HCT116 (cell line): ENCODE measurements at regions not wholly inside any gene's neighbourhood (a gene's known extent, or its start where the extent isn't known, plus 50 kb on each side); places are given as distances from the start of the nearest gene placed in this dataset.

Experiments
- ATAC-seq: fragments of 200-7000 bp; cut with Tn5 transposase; 2 replicates; pipeline ENCODE4 v1.9.1; 2020; ENCODE audit warnings: mild to moderate bottlenecking, moderate library complexity
- BruUV-seq: library from RNA; stranded (reverse); fragments of 400-500 nt; replicated peaks from 2 replicates; lab custom pipeline; 2021; lab: Mats Ljungman, UMichigan
- CTCF ChIA-PET: fragments of 300-600 bp; sonication (Branson Sonifier 250); formaldehyde crosslinking; loops from one replicate; lab custom pipeline; 2021; ENCODE audit warnings: antibody characterized with exemption; lab: Charles Lee
- POLR2A ChIA-PET: fragments of 300-600, 350-600 bp; sonication (Branson Sonifier 250); formaldehyde crosslinking; loops from one replicate; lab custom pipeline; 2021; ENCODE audit warnings: antibody characterized with exemption; lab: Charles Lee
- RAD21 ChIA-PET, 2 experiments: fragments of 300-600 bp; sonication (Branson Sonifier 250); formaldehyde crosslinking; loops; one replicate each; lab custom pipeline; 2023; ENCODE audit warnings: low total read pairs in 2 of 2; ENCODE audit not compliant: uncharacterized antibody in 2 of 2, unreplicated experiment in 2 of 2, low non-redundant PET in 1 of 2; lab: Charles Lee
- DNase-seq: peaks from one replicate; pipeline ENCODE4 v3.0.0-alpha.2; 2010; ENCODE audit warnings: low read depth, low spot score
- H2AFZ ChIP-seq: fragments of 200-600 bp; shearing (Covaris generic), sonication (generic); 2 replicates; pipeline ENCODE4 v1.6.1; 2017; ENCODE audit warnings: low read depth, mixed run types, mixed read lengths, antibody characterized with exemption, low read length; ENCODE audit not compliant: poor library complexity, severe bottlenecking
- H3K27ac ChIP-seq: 2 replicates; pipeline ENCODE4 v1.5.1; 2012; ENCODE audit warnings: low read depth, low read length
- H3K27me3 ChIP-seq: fragments of 200-600 bp; sonication (generic); 2 replicates; pipeline ENCODE4 v1.6.1; 2016; ENCODE audit warnings: mixed run types, low read length, mixed read lengths; ENCODE audit not compliant: insufficient read depth
- H3K36me3 ChIP-seq, 2 experiments: fragments of 200-500 bp in 1 of 2; fragments of 200-600 bp in 1 of 2; sonication (Bioruptor generic) in 1 of 2; sonication (generic) in 1 of 2; 2 replicates each; pipeline versions ENCODE4 v1.5.1 to v1.6.1; 2014 to 2016; ENCODE audit warnings: low read length in 2 of 2, inconsistent platforms in 1 of 2, mixed read lengths in 1 of 2, mixed run types in 1 of 2; ENCODE audit not compliant: insufficient read depth in 2 of 2, control insufficient read depth in 1 of 2
- H3K4me1 ChIP-seq, 2 experiments: fragments of 200-600 bp in 1 of 2; sonication (generic) in 1 of 2; 2 replicates each; pipeline versions ENCODE4 v1.5.1 to v1.6.1; 2012 to 2017; ENCODE audit warnings: low read length in 2 of 2, inconsistent platforms in 1 of 2, mild to moderate bottlenecking in 1 of 2, mixed read lengths in 1 of 2, mixed run types in 1 of 2, moderate library complexity in 1 of 2; ENCODE audit not compliant: insufficient read depth in 2 of 2, control insufficient read depth in 1 of 2
- H3K4me2 ChIP-seq: fragments of 200-600 bp; sonication (generic); 2 replicates; pipeline ENCODE4 v1.6.1; 2017; ENCODE audit warnings: mixed run types, low read length, mixed read lengths
- H3K4me3 ChIP-seq, 2 experiments: fragments of 200-600 bp in 1 of 2; sonication (generic) in 1 of 2; replicated peaks in 1 of 2; 2 replicates each; pipeline ENCODE4 v1.5.1; 2011 to 2016; ENCODE audit warnings: low read length in 2 of 2, control low read depth in 1 of 2, low read depth in 1 of 2, mild to moderate bottlenecking in 1 of 2, mixed read lengths in 1 of 2, mixed run types in 1 of 2
- H3K79me2 ChIP-seq: fragments of 200-600 bp; sonication (generic); 2 replicates; pipeline ENCODE4 v1.6.1; 2017; ENCODE audit warnings: mild to moderate bottlenecking, mixed run types, low read length, moderate library complexity, mixed read lengths; ENCODE audit not compliant: insufficient read depth
- H3K9ac ChIP-seq: fragments of 200-600 bp; sonication (generic); 2 replicates; pipeline ENCODE4 v1.6.1; 2016; ENCODE audit warnings: low read length, mixed read lengths
- H3K9me2 ChIP-seq: fragments of 200-600 bp; sonication (generic), shearing (Covaris generic); 2 replicates; pipeline ENCODE4 v1.6.1; 2017; ENCODE audit warnings: mixed run types, mild to moderate bottlenecking, moderate library complexity; ENCODE audit not compliant: insufficient read depth
- H3K9me3 ChIP-seq, 2 experiments: fragments of 200-500 bp in 1 of 2; fragments of 200-600 bp in 1 of 2; sonication (Bioruptor generic) in 1 of 2; sonication (generic) in 1 of 2; 2 replicates each; pipeline ENCODE4 v1.6.1; 2014 to 2017; ENCODE audit warnings: low read length in 2 of 2, mixed read lengths in 2 of 2, inconsistent platforms in 1 of 2, low read depth in 1 of 2, mild to moderate bottlenecking in 1 of 2, mixed run types in 1 of 2, moderate library complexity in 1 of 2; ENCODE audit not compliant: control insufficient read depth in 1 of 2, insufficient read depth in 1 of 2
- H4K20me1 ChIP-seq: fragments of 200-600 bp; sonication (generic), shearing (Covaris generic); 2 replicates; pipeline ENCODE4 v1.6.1; 2017; ENCODE audit warnings: mixed run types, mild to moderate bottlenecking, moderate library complexity; ENCODE audit not compliant: insufficient read depth
- ATF3 ChIP-seq: IDR thresholded peaks from 2 replicates; pipeline ENCODE4 v1.6.1; 2012
- CBX3 ChIP-seq: IDR thresholded peaks from 2 replicates; pipeline ENCODE4 v1.6.1; 2012; ENCODE audit warnings: low read depth
- CEBPB ChIP-seq: IDR thresholded peaks from 2 replicates; pipeline ENCODE4 v1.6.1; 2012; ENCODE audit warnings: low read depth
- CTCF ChIP-seq, 3 experiments: fragments of 200-600 bp in 1 of 3; sonication (generic) in 1 of 3; IDR thresholded peaks in 2 of 3; conservative IDR thresholded peaks in 1 of 3; 2 replicates each; pipeline ENCODE4 v1.5.1; 2012 to 2017; ENCODE audit warnings: low read depth in 2 of 3, low read length in 2 of 3, antibody characterized with exemption in 1 of 3, borderline replicate concordance in 1 of 3, control low read depth in 1 of 3, mild to moderate bottlenecking in 1 of 3, mixed read lengths in 1 of 3, mixed run types in 1 of 3, moderate library complexity in 1 of 3; ENCODE audit not compliant: insufficient read depth in 1 of 3
- EGR1 ChIP-seq: IDR thresholded peaks from 2 replicates; pipeline ENCODE4 v1.6.1; 2012; ENCODE audit warnings: low read depth
- ELF1 ChIP-seq: IDR thresholded peaks from 2 replicates; pipeline ENCODE4 v1.6.1; 2012; ENCODE audit warnings: low read depth, borderline replicate concordance
- EZH2 ChIP-seq: fragments of 200-600 bp; sonication (generic); IDR thresholded peaks from 2 replicates; pipeline ENCODE4 v1.6.1; 2017; ENCODE audit warnings: antibody characterized with exemption, mixed run types
- EZH2phosphoT487 ChIP-seq: fragments of 200-600 bp; IDR thresholded peaks from 2 replicates; pipeline ENCODE4 v1.6.1; 2018; ENCODE audit warnings: antibody characterized with exemption, borderline replicate concordance
- FOSL1 ChIP-seq: IDR thresholded peaks from 2 replicates; pipeline ENCODE4 v1.6.1; 2012; ENCODE audit warnings: low read depth
- JUND ChIP-seq: IDR thresholded peaks from 2 replicates; pipeline ENCODE4 v1.6.1; 2012
- POLR2AphosphoS5 ChIP-seq: IDR thresholded peaks from 2 replicates; pipeline ENCODE4 v1.6.1; 2011; ENCODE audit warnings: mild to moderate bottlenecking, low read depth, low read length, moderate library complexity
- SIN3A ChIP-seq: IDR thresholded peaks from 2 replicates; pipeline ENCODE4 v1.6.1; 2012; ENCODE audit warnings: low read depth
- SP1 ChIP-seq: IDR thresholded peaks from 2 replicates; pipeline ENCODE4 v1.6.1; 2012; ENCODE audit warnings: low read depth
- SRF ChIP-seq: IDR thresholded peaks from 2 replicates; pipeline ENCODE4 v1.6.1; 2012; ENCODE audit warnings: low read depth
- TCF7L2 ChIP-seq: IDR thresholded peaks from 2 replicates; pipeline ENCODE4 v1.7.0; 2011; ENCODE audit warnings: borderline replicate concordance, inconsistent platforms; ENCODE audit not compliant: insufficient read depth, insufficient read length; ENCODE audit errors: extremely low read depth
- ZFX ChIP-seq: fragments of 450-650 bp; IDR thresholded peaks from 2 replicates; pipeline ENCODE4 v1.6.1; 2017
- ZNF274 ChIP-seq: fragments of 200-500 bp; sonication (Bioruptor generic); IDR thresholded peaks from 2 replicates; pipeline ENCODE4 v1.6.1; 2014; ENCODE audit warnings: mild to moderate bottlenecking, low read depth, low read length, inconsistent platforms
- intact Hi-C: fragments of 100-400 bp; cut with micrococcal nuclease; formaldehyde crosslinking; loops from 2 replicates; pipeline ENCODE4 v1.10.0; 2022

DNA sequence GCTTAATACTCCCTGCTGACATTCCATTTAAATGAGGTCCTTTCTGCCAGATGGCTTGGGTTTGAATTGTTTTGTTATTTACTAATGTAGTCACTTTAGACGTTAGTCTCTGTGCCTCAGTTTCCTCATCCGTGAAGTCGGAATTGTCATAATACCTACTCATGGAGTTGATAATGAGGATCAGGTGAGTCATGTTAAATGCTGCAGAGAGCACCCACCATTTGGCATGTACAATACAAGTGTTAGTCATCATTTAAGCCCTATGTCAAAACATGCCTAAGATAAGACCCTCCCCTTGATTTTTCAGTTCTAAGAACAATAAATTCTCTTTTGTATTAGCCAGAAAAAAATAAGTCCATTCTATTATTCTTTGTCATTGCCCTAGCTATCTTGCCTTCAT is 534.8 kb upstream of the HTR2C start:
- TF ChIP-seq SIN3A (no peak), CBX3 (no peak), ATF3 (no peak), CEBPB (no peak), ELF1 (no peak), TCF7L2 (no peak), SP1 (no peak), CTCF (IDR thresholded peaks at IDR 0.05 in 2 of 3, conservative IDR thresholded peaks at IDR 0.05 in 1 of 3; ENCODE audit: borderline replicate concordance in 1 of 3, insufficient read depth in 1 of 3, low read depth in 2 of 3, low read length in 2 of 3) (no peak), POLR2AphosphoS5 (no peak), EZH2phosphoT487 (no peak), ZFX (no peak), JUND (no peak), EZH2 (no peak), SRF (no peak), EGR1 (no peak), ZNF274 (no peak), FOSL1 (no peak)
- CTCF ChIA-PET = no interaction called here
- H3K27ac ChIP-seq = no peak overlapping the region
- no peaks in the 10 kb centered on the region for H3K79me2 ChIP-seq
- intact Hi-C loops = no loop called here
- ATAC-seq = no peak
- no TSS peak for BruUV-seq
- H3K9me3 ChIP-seq = no peaks in the 10 kb centered on the region
- H3K4me1 ChIP-seq = no peaks in the 10 kb centered on the region
- no peaks in the 10 kb centered on the region for H3K27me3 ChIP-seq
- no peaks in the 10 kb centered on the region for H4K20me1 ChIP-seq
- H3K9me2 ChIP-seq = no peaks in the 10 kb centered on the region
- RAD21 ChIA-PET = no interaction called here
- H3K4me3 ChIP-seq = no peak overlapping the region
- H3K4me2 ChIP-seq = no peak overlapping the region
- H3K36me3 ChIP-seq = no peaks in the 10 kb centered on the region
- H3K9ac ChIP-seq = no peak overlapping the region
- H2AFZ ChIP-seq = no peak overlapping the region
- POLR2A ChIA-PET = no interaction called here
- no peak for DNase-seq
